Common myeloid progenitor, CD34-positive (primary cell): ENCODE measurements at regions not wholly inside any gene's neighbourhood (a gene's known extent, or its start where the extent isn't known, plus 50 kb on each side); places are given as distances from the start of the nearest gene placed in this dataset.

ENCODE experiments used
- CTCF ChIA-PET: fragments of 350-600 bp; sonication (Branson Sonifier 250); formaldehyde crosslinking; loops from one replicate; lab custom pipeline; 2021; ENCODE audit warnings: antibody characterized with exemption; lab: Charles Lee
- POLR2A ChIA-PET: fragments of 350-600 bp; sonication (Branson Sonifier 250); formaldehyde crosslinking; loops from one replicate; lab custom pipeline; 2021; ENCODE audit warnings: antibody characterized with exemption; lab: Charles Lee
- DNase-seq, 3 donors: peaks; one replicate each; pipeline versions ENCODE4 v3.0.0 to v3.0.0-alpha.2; 2013
- H3K27ac ChIP-seq, 2 experiments: 1 replicate in 1 of 2; 2 replicates in 1 of 2; pipeline ENCODE4 v1.7.0; 2013; ENCODE audit warnings: inconsistent platforms in 2 of 2, low read length in 2 of 2, mild to moderate bottlenecking in 2 of 2, low read depth in 1 of 2, moderate library complexity in 1 of 2; ENCODE audit not compliant: severe bottlenecking in 2 of 2, insufficient read depth in 1 of 2, poor library complexity in 1 of 2
- H3K27me3 ChIP-seq, 5 experiments: replicated peaks in 2 of 5; 1 replicate in 3 of 5; 2 replicates in 2 of 5; pipeline versions ENCODE4 v1.6.1 to v1.7.0; 2013; ENCODE audit warnings: low read length in 4 of 5, mild to moderate bottlenecking in 2 of 5, moderate library complexity in 2 of 5, inconsistent platforms in 1 of 5; ENCODE audit not compliant: insufficient read depth in 5 of 5, control insufficient read depth in 4 of 5
- H3K36me3 ChIP-seq, 4 experiments: 1 replicate in 2 of 4; 2 replicates in 2 of 4; pipeline versions ENCODE4 v1.6.1 to v1.7.0; 2013; ENCODE audit warnings: low read length in 3 of 4, control low read depth in 1 of 4, mild to moderate bottlenecking in 1 of 4; ENCODE audit not compliant: control insufficient read depth in 4 of 4, insufficient read depth in 4 of 4
- H3K4me1 ChIP-seq, 4 experiments: 1 replicate in 3 of 4; 2 replicates in 1 of 4; pipeline versions ENCODE4 v1.6.1 to v1.7.1; 2013; ENCODE audit warnings: low read length in 3 of 4, mild to moderate bottlenecking in 3 of 4, control low read depth in 1 of 4, inconsistent platforms in 1 of 4, moderate library complexity in 1 of 4; ENCODE audit not compliant: control insufficient read depth in 4 of 4, insufficient read depth in 4 of 4; ENCODE audit errors: control extremely low read depth in 1 of 4
- H3K4me3 ChIP-seq, 7 experiments: 1 replicate in 4 of 7; 2 replicates in 3 of 7; pipeline versions ENCODE4 v1.5.1 to v1.7.0; 2013; ENCODE audit warnings: mild to moderate bottlenecking in 7 of 7, low read length in 6 of 7, moderate library complexity in 6 of 7, inconsistent platforms in 2 of 7, low read depth in 2 of 7, control low read depth in 1 of 7; ENCODE audit not compliant: insufficient read depth in 4 of 7, control insufficient read depth in 1 of 7; ENCODE audit errors: extremely low read depth in 1 of 7
- H3K9me3 ChIP-seq, 5 experiments: 1 replicate in 4 of 5; 2 replicates in 1 of 5; pipeline versions ENCODE4 v1.6.1 to v1.7.1; 2013; ENCODE audit warnings: low read length in 4 of 5, mild to moderate bottlenecking in 2 of 5, inconsistent platforms in 1 of 5, low read depth in 1 of 5, moderate library complexity in 1 of 5; ENCODE audit not compliant: control insufficient read depth in 4 of 5, insufficient read depth in 2 of 5; ENCODE audit errors: control extremely low read depth in 1 of 5
- WGBS: methylation state at CpG from one replicate; pipeline ENCODE4 v1.1.5; 2013; ENCODE audit not compliant: insufficient coverage; 5-methylcytosine and 5-hydroxymethylcytosine counted together

- Histone ChIP-seq H3K4me3 (no peak overlapping the region), H3K27me3 (no peaks in the 10 kb centered on the region), H3K27ac (no peak overlapping the region), H3K9me3 (peaks cover 0 to 2% (median 0%) of the 10 kb centered on the region in 5 experiments), H3K36me3 (no peaks in the 10 kb centered on the region), H3K4me1 (no peaks in the 10 kb centered on the region)
- POLR2A ChIA-PET, result no interaction called here
- 83% methylated on average over 1 of the region's 1 CpG for WGBS
- CTCF ChIA-PET, result no interaction called here
- DNase-seq, result no peak
These were observed 555.3 kb downstream of the HS3ST4 start for GRCh38 chr16:26247063-26247462.

GRCh38 chr16:26252598-26252997 lies 560.8 kb downstream of the HS3ST4 start:
- Histone ChIP-seq H3K4me3 (no peak overlapping the region), H3K4me1 (no peaks in the 10 kb centered on the region), H3K27ac (no peak overlapping the region), H3K36me3 (no peaks in the 10 kb centered on the region), H3K9me3 (peaks cover 0 to 4% (median 0%) of the 10 kb centered on the region in 5 experiments), H3K27me3 (no peaks in the 10 kb centered on the region)
- ChIA-PET POLR2A (no interaction called here), CTCF (no interaction called here)
- no peak for DNase-seq
- WGBS, result 69% methylated on average over 4 of the region's 4 CpGs

GRCh38 chr16:26261621-26262020 lies 569.9 kb downstream of the HS3ST4 start:
- Histone ChIP-seq H3K36me3 (no peaks in the 10 kb centered on the region), H3K4me1 (no peaks in the 10 kb centered on the region), H3K4me3 (no peak overlapping the region), H3K27me3 (no peaks in the 10 kb centered on the region), H3K27ac (no peak overlapping the region), H3K9me3 (peaks cover 0 to 1% (median 0%) of the 10 kb centered on the region in 5 experiments)
- CTCF ChIA-PET, result no interaction called here
- 100% methylated on average over 1 of the region's 2 CpGs for WGBS
- POLR2A ChIA-PET, result no interaction called here
- DNase-seq, result no peak

- Histone ChIP-seq H3K9me3 (peaks cover 0 to 1% (median 0%) of the 10 kb centered on the region in 5 experiments), H3K36me3 (no peaks in the 10 kb centered on the region), H3K27ac (no peak overlapping the region), H3K4me3 (no peak overlapping the region), H3K27me3 (no peaks in the 10 kb centered on the region), H3K4me1 (no peaks in the 10 kb centered on the region)
- no peak for DNase-seq
- CTCF ChIA-PET, result no interaction called here
- WGBS, result 71% methylated on average over 1 of the region's 2 CpGs
- POLR2A ChIA-PET, result no interaction called here
These were observed 571.6 kb downstream of the HS3ST4 start for GRCh38 chr16:26263406-26263805.

- POLR2A ChIA-PET, result no interaction called here
- WGBS, result 30% methylated on average over 2 of the region's 3 CpGs
- no peak for DNase-seq
- peaks cover 0 to 5% (median 3%) of the 10 kb centered on the region in 4 experiments for H3K4me1 ChIP-seq
- no peaks in the 10 kb centered on the region for H3K36me3 ChIP-seq
- H3K9me3 ChIP-seq, result peaks cover 0 to 1% (median 0%) of the 10 kb centered on the region in 5 experiments
- H3K27ac ChIP-seq, result no peak overlapping the region
- CTCF ChIA-PET, result no interaction called here
- H3K4me3 ChIP-seq, result no peak overlapping the region
- no peaks in the 10 kb centered on the region for H3K27me3 ChIP-seq
These were observed 575.9 kb downstream of the HS3ST4 start for GRCh38 chr16:26267641-26268040.

GRCh38 chr16:26269673-26270072 lies 577.9 kb downstream of the HS3ST4 start:
- ChIA-PET CTCF (no interaction called here), POLR2A (no interaction called here)
- Histone ChIP-seq H3K27ac (no peak overlapping the region), H3K27me3 (no peaks in the 10 kb centered on the region), H3K4me1 (peaks cover 0 to 5% (median 3%) of the 10 kb centered on the region in 4 experiments), H3K36me3 (no peaks in the 10 kb centered on the region), H3K4me3 (no peak overlapping the region), H3K9me3 (no peaks in the 10 kb centered on the region)
- DNase-seq, result no peak

- CTCF ChIA-PET, result no interaction called here
- WGBS, result 93% methylated on average over 2 of the region's 3 CpGs
- POLR2A ChIA-PET, result no interaction called here
These were observed 581.8 kb downstream of the HS3ST4 start for GRCh38 chr16:26273607-26274006.

More at GRCh38 chr16:26273607-26274006, 581.8 kb downstream of the HS3ST4 start:
- Histone ChIP-seq H3K4me3 (no peak overlapping the region), H3K27ac (no peak overlapping the region), H3K9me3 (peaks cover 0 to 2% (median 0%) of the 10 kb centered on the region in 5 experiments), H3K36me3 (no peaks in the 10 kb centered on the region), H3K27me3 (peaks cover 0 to 2% (median 0%) of the 10 kb centered on the region in 5 experiments), H3K4me1 (peaks cover 0 to 5% (median 3%) of the 10 kb centered on the region in 4 experiments)
- no peak for DNase-seq
